Stimulated activated CD8-positive, alpha-beta memory T cell treated with anti-CD3 and anti-CD28 coated beads, Interleukin-4, amount 100 ng/mL, for 1 hour (primary cell): ENCODE measurements at regions not wholly inside any gene's neighbourhood (a gene's known extent, or its start where the extent isn't known, plus 50 kb on each side); places are given as distances from the start of the nearest gene placed in this dataset.

Source experiments
- DNase-seq, 2 donors: peaks; one replicate each; pipeline ENCODE4 v3.0.0-alpha.2; 2020; ENCODE audit warnings: low read depth in 2 of 2, low spot score in 1 of 2

DNA sequence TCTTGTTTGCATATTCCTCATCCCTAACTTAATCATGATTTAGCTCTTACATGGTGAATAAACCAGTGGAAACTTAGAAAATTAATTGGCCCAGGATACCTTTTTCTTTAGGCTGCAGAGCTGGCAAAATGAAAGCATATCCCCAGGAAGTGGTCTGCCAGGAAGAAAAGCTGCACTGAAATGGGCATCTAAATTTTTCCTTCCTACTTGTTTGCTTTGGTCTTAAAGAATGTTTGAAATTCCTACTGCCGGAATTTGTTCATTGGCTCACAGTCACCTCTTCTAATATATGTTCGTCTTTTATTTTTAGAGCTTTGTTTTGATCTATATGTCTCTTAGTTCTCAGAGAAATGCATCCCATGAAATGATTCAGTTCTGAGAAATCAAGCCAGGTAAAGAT, 113.2 kb upstream of the ELL2 start:
- no peak for DNase-seq

DNA sequence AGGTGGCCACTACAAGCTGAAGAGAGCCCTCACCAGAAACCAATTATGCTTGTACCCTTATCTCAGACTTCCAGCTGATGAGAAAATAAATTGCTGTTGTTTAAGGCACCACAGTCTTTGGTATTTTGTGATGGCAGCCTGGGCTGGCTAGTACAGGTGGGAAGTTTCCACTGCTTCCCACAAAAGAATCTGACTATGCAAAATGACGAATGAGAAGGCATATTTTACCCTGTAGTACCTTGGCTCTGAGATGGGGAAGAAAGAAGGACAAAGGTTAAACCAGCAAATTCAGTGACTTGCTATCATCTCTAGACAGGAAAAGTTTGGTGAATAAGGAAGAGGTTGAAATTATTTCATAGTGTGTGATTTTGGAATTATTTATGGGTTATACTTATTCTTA, 112.8 kb upstream of the ELL2 start:
- no peak for DNase-seq

DNA sequence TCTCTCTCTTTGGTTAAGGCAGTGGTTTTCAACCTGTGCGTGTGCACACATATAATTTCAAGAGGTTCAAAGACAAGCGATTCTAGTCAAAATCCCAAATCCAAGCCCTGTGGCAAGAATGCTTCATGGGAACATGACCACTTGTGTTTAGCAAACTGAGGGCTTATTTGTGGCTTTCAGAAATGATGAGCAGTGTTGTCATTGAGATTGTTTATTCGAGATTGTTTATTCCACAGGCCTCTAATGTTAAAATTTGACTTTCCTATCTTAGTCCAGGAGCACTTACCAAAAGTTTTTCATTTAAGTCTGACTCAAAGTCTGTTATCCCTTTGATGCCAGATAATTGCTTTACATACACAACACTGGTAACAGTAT, 111.1 kb upstream of the ELL2 start:
- no peak for DNase-seq

DNA sequence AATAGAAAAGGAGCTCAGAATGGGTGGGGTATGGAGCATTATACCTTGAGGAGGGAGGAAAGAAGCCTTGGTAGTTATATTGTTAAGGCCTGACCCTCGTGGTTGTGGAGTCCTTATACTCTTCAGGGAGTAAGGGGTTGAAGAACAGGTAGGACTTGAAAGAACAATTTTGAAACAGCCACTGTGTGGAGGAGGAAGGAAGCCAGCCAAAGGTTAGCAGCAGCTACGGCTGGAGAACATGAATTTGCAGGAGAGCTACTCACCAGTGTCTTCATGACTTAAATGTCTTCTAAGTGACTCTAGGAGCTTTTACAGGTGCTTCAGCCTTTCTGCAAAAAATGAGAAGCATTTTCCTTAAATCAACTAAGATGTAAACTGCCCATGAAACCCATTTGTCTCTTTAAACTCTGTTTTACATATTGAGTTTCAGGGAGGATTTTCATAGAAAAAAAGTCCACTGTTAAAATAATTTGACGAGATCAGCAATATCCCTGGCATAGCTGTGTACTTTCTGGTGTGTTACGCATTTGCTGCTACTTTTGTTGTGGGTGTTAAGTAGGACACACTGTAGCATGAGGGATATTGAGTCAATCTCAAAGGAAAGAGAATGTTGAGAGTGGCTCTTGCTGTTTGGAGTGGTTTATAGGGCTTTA, 110.6 kb upstream of the ELL2 start:
- no peak for DNase-seq

DNA sequence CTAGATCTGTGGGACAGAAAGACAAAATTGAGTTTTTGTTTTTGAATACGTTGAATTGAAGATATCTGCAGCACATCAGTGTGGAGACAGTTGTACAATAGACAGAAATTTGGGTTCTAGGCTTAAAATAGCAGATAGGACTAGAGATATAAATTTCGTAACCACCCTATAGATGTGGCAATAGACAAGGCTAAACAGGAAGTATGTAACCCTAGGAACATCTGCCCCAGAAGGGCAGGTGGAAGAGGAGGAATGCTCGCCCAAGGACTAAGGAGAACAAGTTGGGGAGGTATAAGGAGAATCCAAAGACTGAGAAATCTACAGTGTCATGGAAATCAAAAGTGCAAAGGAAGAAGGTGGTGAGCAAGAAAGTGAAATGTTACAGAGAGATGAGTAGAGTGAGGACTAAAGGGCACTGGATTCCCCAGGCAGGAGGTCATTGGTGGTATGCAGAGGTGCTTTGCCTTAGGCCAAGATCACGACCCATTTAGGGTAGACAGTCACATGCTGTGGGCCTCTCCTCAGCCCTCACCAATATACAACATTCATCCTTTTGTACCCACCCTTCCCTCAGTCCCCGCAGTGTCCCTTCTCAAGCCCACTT, 109.1 kb upstream of the ELL2 start:
- no peak for DNase-seq

DNA sequence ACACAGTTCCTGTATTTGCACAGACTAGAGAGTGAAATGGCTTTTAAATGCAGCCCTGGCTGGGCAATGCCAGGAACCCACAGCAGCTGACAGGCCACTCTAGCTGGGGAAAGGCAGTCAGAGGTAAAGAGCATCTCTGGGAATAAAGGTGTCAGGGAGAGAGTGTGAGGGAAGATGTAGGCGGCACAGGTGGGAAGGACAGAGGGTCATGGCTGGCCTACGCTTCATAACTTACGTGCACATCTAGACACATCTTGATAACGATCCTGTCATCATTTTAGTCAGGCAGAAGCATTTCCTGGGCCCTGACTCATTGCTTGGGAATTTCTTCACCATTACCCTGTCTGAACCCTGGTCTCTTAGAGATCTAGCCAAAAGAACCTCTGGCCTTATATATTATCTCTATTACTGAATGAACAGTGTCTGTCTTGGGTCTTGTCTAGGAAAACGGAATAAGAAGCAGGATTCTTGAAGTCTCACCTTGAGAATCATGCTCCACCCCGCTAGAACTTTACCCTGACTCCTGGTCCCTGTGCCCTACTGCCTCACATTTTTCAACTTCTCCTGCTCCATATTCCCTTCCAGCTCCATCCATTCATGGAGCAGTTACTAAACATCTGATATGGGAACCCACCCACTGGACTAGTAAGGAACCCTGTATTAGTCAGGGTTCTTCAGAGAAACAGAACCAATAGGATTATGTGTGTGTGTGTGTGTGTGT, 106.4 kb upstream of the ELL2 start:
- no peak for DNase-seq

DNA sequence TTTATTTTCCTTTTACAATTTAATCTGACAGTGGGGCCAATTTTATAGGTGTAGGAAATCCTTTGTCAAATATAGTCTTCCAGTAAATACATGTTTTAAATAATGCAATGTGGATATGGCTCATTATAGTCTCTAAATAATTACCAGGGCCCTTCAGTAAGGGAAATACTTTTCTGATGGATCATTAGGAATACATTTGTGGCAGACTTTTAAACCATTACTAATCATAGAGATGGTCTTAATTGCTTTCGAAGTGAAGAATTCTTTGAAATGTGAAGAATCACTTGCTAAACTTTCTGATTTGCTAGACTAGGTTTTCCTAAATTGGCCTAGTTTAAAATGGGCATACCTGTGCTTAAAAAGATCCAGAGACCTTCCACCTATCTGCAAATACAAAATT, 105.6 kb upstream of the ELL2 start:
- no peak for DNase-seq

DNA sequence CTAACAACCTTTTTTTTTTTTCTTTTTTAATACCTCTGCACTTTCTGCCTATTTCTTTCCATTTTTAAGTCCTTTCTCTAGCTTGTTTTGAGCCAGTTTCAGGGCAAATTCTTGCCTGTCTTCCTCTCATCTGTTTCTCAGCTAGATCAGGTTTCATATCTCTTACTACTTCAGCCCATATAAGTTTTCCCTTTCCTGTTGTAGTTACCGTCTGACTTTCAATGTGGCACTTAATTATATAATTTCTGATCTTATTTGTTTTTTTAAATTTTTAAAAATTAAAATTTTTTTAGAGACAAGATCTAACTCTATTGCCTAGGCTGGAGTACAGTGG, 104.7 kb upstream of the ELL2 start:
- DNase-seq, result no peak

DNA sequence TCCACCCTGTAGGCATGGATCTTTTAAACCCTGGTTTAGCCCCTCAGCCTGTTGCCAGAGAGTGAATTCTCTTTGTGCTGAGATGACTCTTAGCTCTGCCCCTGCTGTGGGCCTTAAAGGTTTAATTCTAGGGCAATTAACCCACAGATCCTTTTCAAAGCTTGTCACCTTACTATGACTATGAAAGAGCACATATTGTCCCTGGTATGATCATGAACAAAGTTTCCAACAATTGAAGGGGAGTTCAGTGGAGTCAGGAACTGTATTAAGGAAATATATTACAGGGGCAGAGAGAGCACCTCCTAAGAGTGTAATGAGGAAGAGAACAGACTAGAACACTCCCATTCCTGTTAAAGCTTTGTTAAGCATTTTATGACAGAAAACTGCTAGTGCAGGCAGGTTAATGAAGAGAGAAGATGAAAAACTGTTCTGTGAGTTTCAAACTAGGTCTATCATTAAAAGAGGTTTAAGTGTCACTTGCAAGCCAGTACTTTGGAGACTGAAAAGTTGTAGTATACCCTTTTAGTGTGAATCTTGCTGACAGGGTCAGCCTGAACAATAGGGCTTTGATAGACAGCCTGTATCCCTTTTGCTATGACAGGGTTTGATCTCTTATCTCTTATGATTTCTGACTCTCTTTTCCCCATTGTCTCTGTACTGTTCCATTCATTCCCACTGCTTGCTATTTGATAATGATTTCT, 104.2 kb upstream of the ELL2 start:
- no peak for DNase-seq

DNA sequence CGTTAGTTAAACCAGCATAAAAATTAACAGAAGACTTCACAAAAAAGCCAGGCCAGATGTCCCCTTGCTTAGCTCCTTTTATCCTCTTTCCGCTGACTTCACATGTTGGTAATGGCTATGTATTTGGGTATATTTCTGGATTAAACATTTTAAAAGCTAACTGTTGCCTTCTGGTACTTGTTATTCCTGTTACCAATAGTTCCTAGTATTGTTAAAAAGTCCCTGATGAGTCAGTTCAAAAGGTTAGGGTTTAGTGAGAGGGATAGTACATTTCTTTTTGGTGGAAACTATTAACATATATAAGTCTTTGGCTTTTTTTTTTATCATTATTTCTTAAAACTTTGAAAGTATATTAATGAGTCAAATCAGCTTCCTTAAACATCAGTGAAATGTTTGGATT, 103.2 kb upstream of the ELL2 start:
- no peak for DNase-seq

DNA sequence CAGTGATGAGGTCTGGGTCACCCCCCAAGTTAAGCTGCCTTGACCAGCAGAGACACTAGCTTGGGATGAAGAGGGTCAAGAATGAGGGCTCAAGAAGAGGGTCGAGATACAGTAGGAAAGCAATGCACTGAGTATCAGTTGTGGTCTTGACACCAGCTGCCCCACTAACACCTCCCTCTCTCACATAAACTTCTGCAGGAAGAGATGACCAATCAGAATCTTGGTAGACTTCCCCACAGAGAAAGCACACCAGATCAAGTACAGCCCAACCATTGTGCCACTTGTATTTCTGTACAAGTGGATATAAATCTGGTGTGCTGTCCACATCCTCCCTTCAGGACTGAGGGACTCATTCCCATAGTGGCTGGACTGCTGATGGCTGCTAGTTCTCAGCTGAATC, 101.2 kb upstream of the ELL2 start:
- no peak for DNase-seq

DNA sequence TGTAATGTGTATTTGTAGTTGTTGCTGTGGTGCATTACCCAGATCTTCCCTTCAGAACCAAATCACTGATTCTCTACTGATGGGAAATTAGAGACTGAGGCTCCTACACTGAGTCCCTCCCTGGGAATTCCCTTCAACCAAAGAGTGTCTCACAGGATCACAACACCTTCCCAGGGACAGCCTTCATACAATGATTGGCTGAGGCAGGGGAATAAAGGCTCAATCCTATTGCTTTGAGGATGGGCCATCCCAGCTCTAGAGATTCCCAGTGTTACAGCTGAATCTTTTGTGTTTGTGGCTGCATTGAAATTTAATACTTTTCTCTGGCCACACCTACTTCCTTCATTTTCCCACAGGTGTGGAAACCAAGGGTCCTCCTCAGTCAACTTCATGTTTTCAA, 96.4 kb upstream of the ELL2 start:
- no peak for DNase-seq

DNA sequence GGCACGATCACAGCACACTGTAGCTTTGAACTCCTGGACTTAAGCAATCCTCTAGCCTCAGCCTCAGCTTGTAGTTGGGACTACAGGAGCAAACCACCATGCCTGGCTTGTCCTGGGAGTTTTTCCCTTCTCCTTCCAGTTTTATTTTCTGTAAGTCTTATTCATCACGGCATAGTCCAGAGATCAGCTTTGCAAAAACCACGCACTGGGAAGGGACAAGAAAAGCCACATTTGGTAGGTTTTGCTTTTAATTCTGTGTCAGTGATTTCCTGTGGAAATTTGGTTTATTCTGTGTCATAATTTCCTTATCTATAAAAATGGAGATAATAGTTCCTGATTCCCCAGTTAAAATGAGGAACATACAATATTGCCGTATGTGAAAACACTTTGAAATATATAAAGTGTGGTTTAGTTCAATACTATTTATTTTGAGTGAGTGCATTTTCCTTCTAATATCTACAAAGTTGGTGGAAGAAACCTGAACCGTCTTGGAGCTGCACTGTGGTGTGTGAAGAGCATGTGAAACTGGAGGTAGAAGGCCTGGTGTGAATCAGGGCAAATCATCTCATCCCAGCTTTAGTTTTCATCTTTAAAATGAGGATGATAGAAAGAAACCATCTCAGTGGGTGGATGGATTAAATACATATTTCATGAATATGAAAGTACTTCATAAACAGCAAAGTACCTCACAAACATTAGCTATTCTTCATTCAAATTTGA, 92.8 kb upstream of the ELL2 start:
- DNase-seq, result no peak

DNA sequence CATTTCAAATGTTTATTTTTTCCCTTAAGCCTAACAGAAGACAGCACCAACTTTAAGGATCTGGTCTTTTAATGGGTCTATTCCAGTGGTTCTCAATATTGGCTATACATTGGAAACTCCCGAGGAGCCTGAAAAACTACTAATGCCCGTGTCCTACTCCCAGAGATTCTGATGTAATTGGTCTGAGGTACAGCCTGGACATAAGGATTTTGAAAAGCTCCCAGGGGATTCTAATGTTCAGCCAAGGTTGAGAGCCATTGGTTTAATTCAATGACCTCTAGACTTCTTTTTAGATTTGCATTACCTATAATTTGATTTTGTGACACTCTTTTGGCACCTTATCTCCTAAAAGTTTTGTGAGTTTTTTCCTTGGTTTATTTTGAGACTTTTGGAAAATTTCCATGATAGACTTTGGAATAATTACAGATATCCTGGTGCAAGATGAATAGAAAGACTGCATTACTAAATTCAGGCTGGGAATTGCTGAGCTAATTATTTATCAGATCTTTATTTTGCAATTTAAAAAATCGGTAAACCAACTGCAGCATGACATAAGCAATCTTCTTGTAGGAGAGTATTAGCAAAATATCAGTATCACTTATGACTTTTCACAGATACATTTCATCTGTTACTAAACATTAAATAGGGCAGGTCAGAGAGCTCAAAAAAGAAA, 91.5 kb upstream of the ELL2 start:
- DNase-seq, result no peak

DNA sequence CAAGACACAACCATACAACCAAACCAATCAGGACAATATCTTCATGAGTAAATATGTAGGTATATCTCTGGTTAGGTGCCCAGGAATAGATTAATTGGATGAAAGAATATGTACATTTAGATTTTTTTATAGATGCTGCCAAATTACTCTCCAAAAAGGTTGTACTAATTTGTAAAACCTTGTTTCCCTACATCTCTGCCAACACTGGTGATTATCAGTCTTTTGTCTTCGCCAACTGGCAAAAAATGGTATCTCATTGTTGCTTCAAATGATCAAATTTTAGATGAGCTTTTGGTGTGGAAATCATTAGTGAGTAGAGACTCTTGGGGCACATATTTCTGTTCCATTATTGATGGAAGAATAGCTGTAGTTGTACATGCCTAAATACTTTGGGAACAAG, 90.7 kb upstream of the ELL2 start:
- DNase-seq, result no peak

DNA sequence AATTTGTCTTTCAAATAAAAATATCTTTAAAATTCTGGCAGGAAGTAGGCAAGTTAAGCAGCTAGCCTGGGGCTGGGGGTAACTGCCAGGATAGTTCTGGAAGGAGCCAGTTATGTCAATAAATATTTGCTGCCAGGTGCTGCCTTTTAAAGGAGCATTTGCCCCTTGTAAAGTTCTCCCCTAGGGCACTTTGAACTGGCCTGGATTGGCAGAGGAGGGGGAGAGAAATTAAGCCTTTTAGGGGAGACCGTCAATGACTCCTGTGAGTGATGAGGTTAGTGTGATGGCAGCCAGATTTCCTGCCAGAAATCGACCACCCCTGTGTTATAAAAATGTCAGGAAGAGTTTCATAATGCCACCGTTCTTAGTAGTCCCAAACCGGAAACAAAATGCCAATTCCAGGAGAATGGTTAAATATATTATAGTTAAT, 89.8 kb upstream of the ELL2 start:
- DNase-seq, result no peak

DNA sequence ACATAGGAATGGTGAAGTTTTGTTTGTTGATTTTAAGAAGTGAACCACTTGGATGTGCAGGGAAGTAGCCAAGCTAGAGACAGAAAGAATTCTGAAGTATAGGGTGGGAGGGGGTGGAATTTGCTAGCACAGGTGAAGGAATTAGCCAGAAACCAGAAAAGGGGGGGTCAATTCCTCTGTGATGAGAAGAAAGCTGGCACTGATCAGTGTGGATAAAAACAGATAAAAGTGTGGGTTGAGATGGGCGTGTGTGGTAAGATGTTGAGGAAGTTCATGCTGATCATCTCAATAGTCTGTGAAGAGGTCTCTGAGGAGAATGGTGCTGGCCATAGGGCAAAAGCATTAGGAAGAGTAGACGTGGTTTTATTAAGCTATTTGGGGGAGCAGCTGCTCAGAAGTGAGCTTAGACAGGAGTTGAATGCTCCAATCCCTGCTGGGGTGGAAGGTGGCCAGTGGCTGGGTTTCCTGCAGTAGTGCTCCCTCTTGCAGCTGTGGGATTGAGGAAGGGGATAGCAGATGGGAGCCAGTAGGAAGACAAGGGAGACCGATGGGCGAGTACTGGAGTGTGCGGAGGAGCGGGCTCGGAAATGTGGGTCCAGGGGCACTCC, 88.7 kb upstream of the ELL2 start:
- DNase-seq, result no peak

DNA sequence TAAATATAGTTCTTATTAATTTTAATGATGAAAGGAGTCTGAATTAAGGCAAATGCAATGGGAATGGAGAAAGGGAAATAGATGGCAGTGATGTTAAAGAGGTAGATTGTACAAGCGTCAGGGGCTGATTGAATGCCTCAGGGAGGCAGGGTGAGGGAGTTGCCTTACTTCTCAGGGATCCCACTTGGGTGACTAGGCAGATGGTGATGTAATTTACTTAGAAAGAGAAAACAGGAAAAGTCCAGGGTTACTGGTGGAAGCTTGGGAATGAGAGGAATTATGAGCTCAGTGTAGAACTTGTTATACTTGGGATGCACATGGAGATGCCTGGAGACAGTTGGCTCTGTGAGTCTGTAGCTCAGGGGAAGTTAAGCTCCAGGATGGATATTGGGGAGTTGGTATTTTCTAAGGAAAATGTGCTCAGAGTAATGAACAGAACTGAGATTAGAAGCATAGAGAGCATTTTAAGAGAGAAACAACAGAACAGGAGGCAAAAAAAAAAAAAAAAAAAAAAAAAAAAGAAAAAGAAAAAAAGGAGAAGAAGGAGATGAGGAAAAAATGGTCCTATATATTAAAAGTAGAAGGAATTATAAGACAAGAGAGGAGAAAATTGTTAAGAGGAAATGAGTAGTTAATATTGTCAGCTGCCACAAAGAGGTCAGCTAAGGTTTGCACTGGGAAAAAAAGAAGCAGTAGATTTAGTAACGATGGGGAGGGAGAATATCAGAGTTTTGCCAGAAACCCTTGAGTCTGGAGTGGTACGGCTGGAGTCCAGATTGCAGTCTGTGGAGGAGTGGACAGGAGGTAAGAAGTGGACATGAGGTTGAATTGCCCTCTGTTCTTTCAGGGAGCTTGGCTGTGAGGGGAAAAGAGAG, 88.0 kb upstream of the ELL2 start:
- no peak for DNase-seq

DNA sequence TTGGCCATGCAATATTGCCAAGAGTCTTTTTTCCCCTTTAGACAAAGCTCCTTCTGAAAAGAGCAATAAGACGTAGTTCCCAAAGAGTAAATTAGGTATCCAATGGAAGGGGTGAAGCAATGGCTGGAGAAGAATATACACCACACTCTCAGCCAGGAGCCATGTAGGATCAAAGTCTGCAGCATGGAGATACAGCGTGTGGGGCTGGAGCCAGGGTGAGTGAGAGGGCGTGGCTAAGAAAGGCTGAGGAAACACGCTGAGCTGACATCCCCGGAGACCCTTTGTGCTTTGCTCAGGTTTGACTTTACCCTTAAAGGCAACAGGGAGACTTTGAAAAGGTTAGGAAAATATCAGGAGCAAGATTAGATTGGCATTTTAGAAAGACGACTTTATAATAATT, 87.1 kb upstream of the ELL2 start:
- no peak for DNase-seq

DNA sequence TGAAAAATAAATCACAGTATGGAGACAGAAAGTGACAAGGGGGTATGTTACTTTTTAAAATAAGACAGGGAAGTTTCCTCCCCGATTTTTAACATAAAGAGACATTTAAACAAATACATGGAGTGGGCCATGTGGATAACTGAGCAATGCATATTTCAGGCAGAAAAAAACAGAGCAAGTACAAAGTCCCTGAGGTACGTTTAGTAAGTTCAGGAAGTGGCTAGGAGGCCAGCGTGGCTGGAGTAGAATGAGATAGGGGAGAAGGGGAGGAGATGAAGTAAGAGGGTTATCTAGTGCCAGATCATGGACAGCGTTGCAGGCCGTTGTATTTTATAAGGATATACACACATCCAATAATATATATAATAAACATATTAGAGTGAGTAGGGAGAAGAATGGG, 84.2 kb upstream of the ELL2 start:
- DNase-seq, result no peak
